OCI-LY7 (cell line): ENCODE measurements at regions not wholly inside any gene's neighbourhood (a gene's known extent, or its start where the extent isn't known, plus 50 kb on each side); places are given as distances from the start of the nearest gene placed in this dataset.
A peak's percentile ranks its signal among the peaks of the same experiment; 100 is the strongest.

Source experiments
- BruUV-seq: library from RNA; stranded (reverse); fragments of 400-500 nt; replicated peaks from 2 replicates; lab custom pipeline; 2021; lab: Mats Ljungman, UMichigan
- CTCF ChIA-PET: fragments of 300-600 bp; sonication (Branson Sonifier 250); formaldehyde crosslinking; loops from one replicate; lab custom pipeline; 2022; ENCODE audit warnings: antibody characterized with exemption; ENCODE audit not compliant: unreplicated experiment; lab: Charles Lee
- POLR2A ChIA-PET: fragments of 300-600 bp; sonication (Branson Sonifier 250); formaldehyde crosslinking; loops from one replicate; lab custom pipeline; 2022; ENCODE audit warnings: antibody characterized with exemption; lab: Charles Lee
- DNase-seq: peaks from one replicate; pipeline ENCODE4 v3.0.0-alpha.2; 2015; ENCODE audit warnings: low spot score
- H2AFZ ChIP-seq: fragments of 200-600 bp; sonication (generic), shearing (Covaris generic); 2 replicates; pipeline ENCODE4 v1.6.1; 2014; ENCODE audit warnings: mild to moderate bottlenecking, antibody characterized with exemption, low read length, moderate library complexity
- H3K27ac ChIP-seq: fragments of 200-600 bp; sonication (generic); 2 replicates; pipeline ENCODE4 v1.5.1; 2014; ENCODE audit warnings: mixed run types, low read depth, mild to moderate bottlenecking, moderate library complexity, low read length, inconsistent platforms; ENCODE audit not compliant: poor library complexity, severe bottlenecking
- H3K36me3 ChIP-seq: fragments of 200-600 bp; sonication (generic); 2 replicates; pipeline ENCODE4 v1.6.1; 2014; ENCODE audit warnings: mild to moderate bottlenecking, antibody characterized with exemption, low read length, moderate library complexity, mixed read lengths; ENCODE audit not compliant: insufficient read depth
- H3K4me1 ChIP-seq: fragments of 200-600 bp; sonication (generic); 2 replicates; pipeline ENCODE4 v1.5.1; 2014; ENCODE audit warnings: mild to moderate bottlenecking, low read length; ENCODE audit not compliant: insufficient read depth, poor library complexity, severe bottlenecking
- H3K4me2 ChIP-seq: fragments of 200-600 bp; sonication (generic); 2 replicates; pipeline ENCODE4 v1.6.1; 2014; ENCODE audit warnings: mild to moderate bottlenecking, low read length
- H3K4me3 ChIP-seq: fragments of 200-600 bp; sonication (generic); 2 replicates; pipeline ENCODE4 v1.5.1; 2014; ENCODE audit warnings: mild to moderate bottlenecking, low read depth, low read length; ENCODE audit not compliant: poor library complexity, severe bottlenecking
- H3K79me2 ChIP-seq: fragments of 200-600 bp; sonication (generic); 2 replicates; pipeline ENCODE4 v1.6.1; 2016; ENCODE audit warnings: low read depth, mild to moderate bottlenecking, low read length, moderate library complexity, mixed read lengths; ENCODE audit not compliant: insufficient read depth
- H3K9me2 ChIP-seq: fragments of 200-600 bp; sonication (generic); 2 replicates; pipeline ENCODE4 v1.6.1; 2016; ENCODE audit warnings: mild to moderate bottlenecking, low read length, mixed read lengths; ENCODE audit not compliant: insufficient read depth
- H3K9me3 ChIP-seq: fragments of 200-600 bp; sonication (generic); 2 replicates; pipeline ENCODE4 v1.6.1; 2014; ENCODE audit warnings: mild to moderate bottlenecking, mixed run types, low read length, mixed read lengths
- H4K20me1 ChIP-seq: fragments of 200-600 bp; sonication (generic); 2 replicates; pipeline ENCODE4 v1.6.1; 2014; ENCODE audit warnings: mild to moderate bottlenecking, antibody characterized with exemption, low read length, moderate library complexity, mixed read lengths; ENCODE audit not compliant: insufficient read depth
- EZH2phosphoT487 ChIP-seq: fragments of 200-600 bp; sonication (generic); IDR thresholded peaks from 2 replicates; pipeline ENCODE4 v1.6.1; 2018; ENCODE audit warnings: low read depth, borderline replicate concordance, mild to moderate bottlenecking, mixed run types, antibody characterized with exemption, low read length, moderate library complexity, mixed read lengths
- intact Hi-C: fragments of 100-400 bp; cut with micrococcal nuclease; formaldehyde crosslinking; loops from one replicate; pipeline ENCODE4 v1.10.0; 2022; ENCODE audit not compliant: unreplicated experiment
- TF ChIP-seq, protein P1 (sequence below): fragments of 200-600 bp; sonication (generic); conservative IDR thresholded peaks from 2 replicates; pipeline ENCODE4 v1.5.1; 2014; ENCODE audit warnings: mild to moderate bottlenecking, antibody characterized with exemption, low read length, moderate library complexity, mixed read lengths

DNA sequence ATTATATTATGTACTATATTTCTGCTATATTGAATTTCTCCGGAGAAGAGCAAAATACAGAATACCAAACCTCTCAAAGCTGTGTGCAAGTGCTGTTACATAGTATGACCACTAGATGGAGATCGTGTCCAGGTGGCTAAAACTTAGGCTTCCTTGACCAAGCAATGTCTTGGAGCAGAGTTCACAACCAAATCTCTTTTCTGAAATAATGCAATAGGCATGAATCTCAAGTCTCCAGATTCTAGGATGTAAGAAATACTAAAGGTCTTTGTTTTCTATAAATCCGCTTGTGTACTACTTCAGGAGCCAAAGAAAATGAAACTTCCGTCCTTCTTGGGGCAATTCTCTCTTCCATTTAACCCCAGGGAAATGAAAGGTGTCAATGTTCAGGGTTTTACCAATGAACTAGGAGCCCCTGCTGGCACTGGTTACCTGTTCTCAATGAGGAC is 181.5 kb upstream of the RAI14 start:
- BruUV-seq = no TSS peak
- Histone ChIP-seq H3K9me2 (no peaks in the 10 kb centered on the region), H3K27ac (no peak overlapping the region), H2AFZ (no peak overlapping the region), H4K20me1 (no peaks in the 10 kb centered on the region), H3K9me3 (no peaks in the 10 kb centered on the region), H3K4me3 (no peak overlapping the region), H3K79me2 (no peaks in the 10 kb centered on the region), H3K4me2 (no peak overlapping the region), H3K36me3 (no peaks in the 10 kb centered on the region), H3K4me1 (no peaks in the 10 kb centered on the region)
- peak; percentile 49 for DNase-seq
- TF ChIP-seq, protein P1, sequence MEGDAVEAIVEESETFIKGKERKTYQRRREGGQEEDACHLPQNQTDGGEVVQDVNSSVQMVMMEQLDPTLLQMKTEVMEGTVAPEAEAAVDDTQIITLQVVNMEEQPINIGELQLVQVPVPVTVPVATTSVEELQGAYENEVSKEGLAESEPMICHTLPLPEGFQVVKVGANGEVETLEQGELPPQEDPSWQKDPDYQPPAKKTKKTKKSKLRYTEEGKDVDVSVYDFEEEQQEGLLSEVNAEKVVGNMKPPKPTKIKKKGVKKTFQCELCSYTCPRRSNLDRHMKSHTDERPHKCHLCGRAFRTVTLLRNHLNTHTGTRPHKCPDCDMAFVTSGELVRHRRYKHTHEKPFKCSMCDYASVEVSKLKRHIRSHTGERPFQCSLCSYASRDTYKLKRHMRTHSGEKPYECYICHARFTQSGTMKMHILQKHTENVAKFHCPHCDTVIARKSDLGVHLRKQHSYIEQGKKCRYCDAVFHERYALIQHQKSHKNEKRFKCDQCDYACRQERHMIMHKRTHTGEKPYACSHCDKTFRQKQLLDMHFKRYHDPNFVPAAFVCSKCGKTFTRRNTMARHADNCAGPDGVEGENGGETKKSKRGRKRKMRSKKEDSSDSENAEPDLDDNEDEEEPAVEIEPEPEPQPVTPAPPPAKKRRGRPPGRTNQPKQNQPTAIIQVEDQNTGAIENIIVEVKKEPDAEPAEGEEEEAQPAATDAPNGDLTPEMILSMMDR = peak; percentile 97
- TF ChIP-seq EZH2phosphoT487 = no peak
- CTCF ChIA-PET = no interaction called here
- intact Hi-C loops = loop anchor here (5.0 kb wide), 2 partner anchors 423 to 528 kb away; no protein-coding TSS in a partner anchor
- POLR2A ChIA-PET = interaction anchor here (0.5 to 0.7 kb wide), 2 partner anchors 497 to 771 kb away, joined by 3 read pairs; no protein-coding TSS in a partner anchor

DNA sequence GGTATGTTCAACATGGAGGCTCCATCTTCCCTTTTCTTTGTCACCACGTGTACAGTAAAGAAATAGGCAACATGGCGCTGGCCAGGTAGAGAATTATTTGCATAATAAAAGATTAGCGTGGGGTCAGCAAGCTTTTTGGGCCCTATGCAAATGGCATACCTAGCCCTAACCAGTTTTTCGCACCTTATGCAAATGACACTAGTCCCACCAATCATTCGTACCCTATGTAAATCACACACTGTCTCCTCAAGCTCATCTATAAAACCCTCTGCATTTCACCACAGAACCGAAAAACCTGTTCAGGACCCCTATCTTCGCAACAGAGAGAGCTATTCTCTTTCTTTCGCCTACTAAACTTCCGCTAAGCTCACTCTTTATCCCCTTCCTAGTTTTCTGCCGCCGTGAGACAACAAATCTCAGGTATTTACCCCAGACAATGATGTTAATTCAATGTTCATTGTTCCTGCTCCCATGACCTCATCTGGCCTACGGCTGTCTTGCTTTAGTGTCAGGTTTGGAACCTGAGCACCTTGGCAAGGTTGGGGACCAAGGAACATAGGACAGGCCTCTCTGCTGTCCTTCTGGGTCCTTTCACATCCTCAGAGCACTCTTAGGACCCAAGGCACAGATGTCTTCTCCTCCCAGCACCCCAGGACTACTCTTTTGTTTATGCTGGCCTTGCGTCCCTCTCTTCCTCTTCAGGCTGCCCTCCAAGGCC is 180.7 kb upstream of the RAI14 start:
- intact Hi-C loops = no loop called here
- ChIA-PET CTCF (interaction anchor here (0.7 kb wide), 1 partner anchor 491 kb away, joined by 3 read pairs; no protein-coding TSS in a partner anchor), POLR2A (interaction anchor here (0.7 kb wide), 1 partner anchor 586 kb away, joined by 4 read pairs; no protein-coding TSS in a partner anchor)
- no peaks in the 10 kb centered on the region for H4K20me1 ChIP-seq
- H3K36me3 ChIP-seq = no peaks in the 10 kb centered on the region
- no peaks in the 10 kb centered on the region for H3K9me2 ChIP-seq
- DNase-seq = no peak
- H3K9me3 ChIP-seq = no peaks in the 10 kb centered on the region
- no peaks in the 10 kb centered on the region for H3K79me2 ChIP-seq
- H2AFZ ChIP-seq = no peak overlapping the region
- no peak overlapping the region for H3K4me2 ChIP-seq
- no peak overlapping the region for H3K4me3 ChIP-seq
- no peaks in the 10 kb centered on the region for H3K4me1 ChIP-seq
- no TSS peak for BruUV-seq
- H3K27ac ChIP-seq = no peak overlapping the region
- TF ChIP-seq, protein P1 = no peak
- no peak for TF ChIP-seq EZH2phosphoT487

DNA sequence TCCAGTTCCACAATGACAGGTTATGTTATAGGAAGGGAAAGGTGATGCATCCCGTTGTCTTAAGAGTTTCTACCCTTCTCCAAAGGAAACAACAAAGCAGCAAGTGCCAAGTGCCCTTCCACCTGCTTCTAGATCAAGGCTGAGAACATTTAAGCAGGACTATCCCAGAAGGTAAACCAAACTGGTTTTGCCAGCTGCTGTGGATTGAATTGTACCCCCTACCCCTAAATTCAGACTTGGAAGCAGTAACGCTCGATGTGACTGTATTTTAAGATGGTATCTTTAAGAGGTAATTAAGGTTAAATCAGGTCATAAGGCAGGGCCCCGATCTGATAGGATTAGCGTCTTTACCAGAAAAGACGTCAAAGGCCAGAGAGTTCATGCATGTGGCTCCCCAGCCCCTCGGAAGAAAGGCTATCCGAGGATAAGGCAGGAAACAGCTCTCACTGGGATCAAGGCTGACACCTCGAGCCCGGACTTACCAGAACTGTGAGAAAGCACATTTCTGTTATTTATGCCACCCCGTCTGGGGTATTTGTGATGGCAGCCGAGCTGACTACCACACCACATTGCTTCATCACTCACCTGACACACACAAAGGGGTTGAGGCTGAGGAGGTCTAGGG is 179.1 kb upstream of the RAI14 start:
- CTCF ChIA-PET = no interaction called here
- Histone ChIP-seq H3K27ac (no peak overlapping the region), H3K4me2 (no peak overlapping the region), H2AFZ (no peak overlapping the region), H4K20me1 (no peaks in the 10 kb centered on the region), H3K36me3 (no peaks in the 10 kb centered on the region), H3K9me2 (no peaks in the 10 kb centered on the region), H3K79me2 (no peaks in the 10 kb centered on the region), H3K4me1 (no peaks in the 10 kb centered on the region), H3K9me3 (no peaks in the 10 kb centered on the region), H3K4me3 (no peak overlapping the region)
- intact Hi-C loops = no loop called here
- BruUV-seq = no TSS peak
- POLR2A ChIA-PET = no interaction called here
- TF ChIP-seq EZH2phosphoT487 = no peak
- TF ChIP-seq, protein P1 = no peak
- DNase-seq = no peak
